Superior temporal gyrus (tissue), 1 donor: ENCODE measurements at regions not wholly inside any gene's neighbourhood (a gene's known extent, or its start where the extent isn't known, plus 50 kb on each side); places are given as distances from the start of the nearest gene placed in this dataset.
"Not testable (repeated sequence)": the region's sequence is repeated elsewhere in the genome, so short reads cannot be mapped to it uniquely, and the experiment has no call there.

ENCODE experiments used
- DNase-seq: peaks from one replicate; pipeline ENCODE4 v3.0.0-alpha.2; 2016; ENCODE audit errors: extremely low spot score

- DNase-seq = not testable (repeated sequence)
Measured at GRCh38 chr5:120147911-120148310, 316.2 kb upstream of the PRR16 start.

- DNase-seq = no peak
Measured at GRCh38 chr5:120150770-120151169, 313.3 kb upstream of the PRR16 start.

GRCh38 chr5:120151181-120151580, 312.9 kb upstream of the PRR16 start:
- DNase-seq = no peak

GRCh38 chr5:120151825-120152224, 312.3 kb upstream of the PRR16 start:
- no peak for DNase-seq

- no peak for DNase-seq
Measured at GRCh38 chr5:120152472-120152871, 311.6 kb upstream of the PRR16 start.

GRCh38 chr5:120152931-120153330, 311.2 kb upstream of the PRR16 start:
- DNase-seq = no peak

GRCh38 chr5:120153551-120153950, 310.5 kb upstream of the PRR16 start:
- no peak for DNase-seq

- DNase-seq = no peak
Measured at GRCh38 chr5:120155873-120156272, 308.2 kb upstream of the PRR16 start.

GRCh38 chr5:120158211-120158610, 305.9 kb upstream of the PRR16 start:
- no peak for DNase-seq

- DNase-seq = no peak
Measured at GRCh38 chr5:120159155-120159554, 304.9 kb upstream of the PRR16 start.

GRCh38 chr5:120160124-120160895, 303.8 kb upstream of the PRR16 start:
- DNase-seq = no peak

- no peak for DNase-seq
Measured at GRCh38 chr5:120162321-120162720, 301.8 kb upstream of the PRR16 start.

GRCh38 chr5:120164037-120164436, 300.1 kb upstream of the PRR16 start:
- no peak for DNase-seq

GRCh38 chr5:120164986-120165385, 299.1 kb upstream of the PRR16 start:
- DNase-seq = no peak

- no peak for DNase-seq
Measured at GRCh38 chr5:120173125-120173524, 291.0 kb upstream of the PRR16 start.

GRCh38 chr5:120174089-120174488, 290.0 kb upstream of the PRR16 start:
- DNase-seq = no peak

GRCh38 chr5:120181238-120181637, 282.9 kb upstream of the PRR16 start:
- DNase-seq = not testable (repeated sequence)

GRCh38 chr5:120194650-120195049, 269.4 kb upstream of the PRR16 start:
- DNase-seq = not testable (repeated sequence)

- DNase-seq = no peak
Measured at GRCh38 chr5:120199559-120199958, 264.5 kb upstream of the PRR16 start.

- no peak for DNase-seq
Measured at GRCh38 chr5:120207129-120207528, 257.0 kb upstream of the PRR16 start.

GRCh38 chr5:120217001-120217400, 247.1 kb upstream of the PRR16 start:
- no peak for DNase-seq

GRCh38 chr5:120219988-120220387, 244.1 kb upstream of the PRR16 start:
- no peak for DNase-seq

- no peak for DNase-seq
Measured at GRCh38 chr5:120225524-120225923, 238.6 kb upstream of the PRR16 start.
